HFF-Myc (cell line): ENCODE measurements at regions not wholly inside any gene's neighbourhood (a gene's known extent, or its start where the extent isn't known, plus 50 kb on each side); places are given as distances from the start of the nearest gene placed in this dataset.
"Not testable (repeated sequence)": the region's sequence is repeated elsewhere in the genome, so short reads cannot be mapped to it uniquely, and the experiment has no call there.

Source experiments
- DNase-seq: peaks from one replicate; pipeline ENCODE4 v3.0.0-alpha.2; 2011; ENCODE audit warnings: low read depth; ENCODE audit errors: extremely low read depth
- H3K4me3 ChIP-seq: replicated peaks from 2 replicates; pipeline ENCODE4 v1.5.1; 2011; ENCODE audit warnings: low read depth, mild to moderate bottlenecking, control low read depth, low read length
- CTCF ChIP-seq: IDR thresholded peaks from 2 replicates; pipeline ENCODE4 v1.5.1; 2012; ENCODE audit warnings: mild to moderate bottlenecking, low read depth, low read length, control low read depth; ENCODE audit errors: missing control alignments

DNA sequence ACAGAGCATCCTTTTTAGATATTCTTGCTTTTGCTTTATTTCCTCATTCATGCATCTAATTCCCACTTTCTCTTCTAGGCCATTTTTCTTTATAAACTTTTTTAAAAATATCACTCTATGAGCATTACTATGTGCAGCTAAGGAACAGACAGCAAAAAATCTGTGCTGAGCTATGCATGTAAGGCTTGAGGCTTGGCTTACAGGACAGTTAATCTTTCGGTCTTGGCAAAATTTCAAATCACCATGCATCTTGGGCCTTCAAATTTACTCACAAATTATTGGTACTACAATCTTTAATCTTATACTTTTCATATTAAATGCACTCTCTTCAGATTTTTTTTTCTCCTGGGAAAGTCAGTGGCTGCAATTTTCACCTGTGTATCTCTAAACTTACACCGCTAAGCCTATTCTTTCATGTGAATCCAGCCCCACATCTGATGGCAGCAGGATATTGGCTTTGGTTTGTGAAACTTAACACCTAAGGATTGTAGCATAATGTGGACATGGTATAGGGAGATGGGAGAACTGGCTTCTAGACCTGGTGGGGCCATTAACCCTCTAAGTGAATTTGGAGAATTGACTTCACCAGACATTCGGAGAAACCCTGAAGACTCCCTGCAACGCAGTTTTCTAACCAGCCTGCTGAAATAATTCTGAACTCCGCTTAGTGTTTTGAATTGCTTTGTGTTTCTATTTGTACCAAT is 278.3 kb downstream of the SPRY1 start:
- no peak overlapping the region for H3K4me3 ChIP-seq
- TF ChIP-seq CTCF: no peak
- DNase-seq: no peak

- H3K4me3 ChIP-seq: no peak overlapping the region
- TF ChIP-seq CTCF: no peak
- DNase-seq: no peak
Observed at GRCh38 chr4:123675567-123675966, 279.0 kb downstream of the SPRY1 start.

DNA sequence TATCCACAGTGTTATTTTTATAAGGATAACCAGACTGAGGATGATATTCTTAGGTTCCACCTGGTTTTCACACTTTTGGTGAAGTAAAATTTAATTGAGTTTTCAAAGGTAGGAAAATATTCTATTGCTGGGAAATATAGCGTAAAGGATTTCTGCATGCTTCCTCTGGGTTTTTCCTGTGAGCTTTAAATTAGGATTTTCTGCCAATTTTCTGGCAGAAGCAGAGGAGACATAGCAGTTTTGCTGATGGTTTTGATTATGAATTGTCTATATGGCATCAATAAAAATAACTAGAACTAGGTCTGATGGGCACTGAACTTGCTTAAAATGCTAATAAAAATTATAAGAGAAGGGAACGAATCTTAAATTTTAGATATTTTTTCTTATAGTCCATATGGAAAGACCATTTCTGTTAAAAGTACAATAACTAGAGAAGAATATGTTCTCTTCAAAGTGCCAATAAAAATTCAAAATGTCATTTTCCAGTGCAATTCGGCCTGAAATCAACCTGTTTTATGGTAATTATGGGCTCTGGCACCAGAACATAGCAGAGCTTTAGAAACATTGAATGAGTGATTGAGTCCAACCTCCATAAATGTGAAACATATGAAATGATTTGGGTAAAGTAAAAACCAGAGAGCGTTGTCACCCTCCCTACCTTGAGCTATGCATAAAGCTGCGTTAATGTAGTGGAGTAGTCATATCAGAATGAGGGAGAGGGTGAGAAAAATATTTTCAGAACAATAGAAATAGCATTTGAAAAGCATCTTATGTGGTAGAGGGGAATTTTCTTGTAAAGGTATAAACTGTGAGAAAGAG is 279.7 kb downstream of the SPRY1 start:
- no peak for TF ChIP-seq CTCF
- H3K4me3 ChIP-seq: no peak overlapping the region
- no peak for DNase-seq

DNA sequence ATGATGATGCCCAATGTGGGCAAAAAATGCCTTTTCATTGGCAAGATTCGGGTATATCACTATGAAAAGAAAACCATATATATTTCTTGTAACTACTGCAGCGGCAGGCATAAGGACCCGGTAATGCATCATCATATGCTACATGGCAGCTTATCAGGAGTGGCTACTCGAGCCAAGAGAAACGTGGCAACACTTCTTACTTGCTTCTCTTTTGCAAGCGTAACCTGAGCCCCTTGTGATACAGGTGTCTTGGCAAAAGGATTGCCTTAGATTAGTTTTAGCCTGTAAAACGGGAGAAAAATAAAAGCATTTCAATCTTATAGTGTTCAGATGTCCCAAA is 280.3 kb downstream of the SPRY1 start:
- no peak for TF ChIP-seq CTCF
- no peak overlapping the region for H3K4me3 ChIP-seq
- DNase-seq: no peak

DNA sequence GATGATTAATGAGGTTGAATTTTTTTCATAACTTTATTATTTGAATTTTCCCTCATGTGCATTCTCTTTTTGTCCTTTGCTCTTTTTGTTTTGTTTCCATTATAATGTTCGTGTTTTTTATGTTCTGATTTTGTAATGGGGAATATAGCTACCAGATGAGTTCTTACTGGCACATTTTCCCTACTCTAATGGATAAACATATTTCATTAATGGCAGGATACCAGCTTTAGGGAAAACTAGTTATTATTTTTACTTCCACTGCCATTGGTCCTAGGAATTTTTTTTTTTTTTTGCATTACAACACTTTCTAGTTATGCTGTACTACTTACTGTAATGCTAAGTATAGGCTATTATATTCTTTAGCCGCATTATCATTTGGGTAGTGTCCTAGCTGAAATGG is 286.3 kb downstream of the SPRY1 start:
- DNase-seq: no peak
- TF ChIP-seq CTCF: no peak
- no peak overlapping the region for H3K4me3 ChIP-seq

DNA sequence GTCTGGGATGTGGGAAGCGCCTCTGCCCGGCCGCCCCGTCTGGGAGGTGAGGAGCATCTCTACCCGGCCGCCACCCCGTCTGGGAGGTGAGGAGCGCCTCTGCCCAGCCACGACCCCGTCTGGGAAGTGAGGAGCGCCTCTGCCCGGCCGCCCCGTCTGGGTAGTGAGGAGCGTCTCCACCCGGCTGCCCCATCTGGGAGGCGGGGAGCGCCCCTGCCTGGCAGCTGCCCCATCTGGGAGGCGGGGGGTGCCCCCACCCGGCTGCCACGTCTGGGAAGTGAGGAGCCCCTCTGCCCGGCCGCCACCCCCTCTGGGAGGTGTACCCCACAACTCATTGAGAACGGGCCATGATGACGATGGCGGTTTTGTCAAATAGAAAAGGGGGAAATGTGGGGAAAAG is 288.3 kb downstream of the SPRY1 start:
- not testable (repeated sequence) for DNase-seq, H3K4me3 ChIP-seq

DNA sequence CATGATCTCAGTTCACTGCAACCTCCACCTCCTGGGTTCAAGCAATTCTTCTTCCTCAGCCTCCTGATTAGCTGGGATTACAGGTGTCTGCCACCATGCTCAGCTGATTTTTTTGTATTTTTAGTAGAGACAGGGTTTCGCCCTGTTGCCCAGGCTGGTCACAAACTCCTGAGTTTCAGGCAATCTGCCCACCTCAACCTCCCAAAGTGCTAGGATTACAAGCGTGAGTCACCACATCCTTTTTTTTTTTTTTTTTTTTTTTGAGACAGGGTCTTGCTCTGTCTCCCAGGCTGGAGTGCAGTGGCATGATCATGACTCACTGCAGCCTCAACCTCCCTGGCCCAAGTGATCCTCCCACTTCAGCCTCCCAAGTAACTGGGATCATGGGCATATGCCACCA is 298.9 kb downstream of the SPRY1 start:
- H3K4me3 ChIP-seq, DNase-seq: not testable (repeated sequence)

DNA sequence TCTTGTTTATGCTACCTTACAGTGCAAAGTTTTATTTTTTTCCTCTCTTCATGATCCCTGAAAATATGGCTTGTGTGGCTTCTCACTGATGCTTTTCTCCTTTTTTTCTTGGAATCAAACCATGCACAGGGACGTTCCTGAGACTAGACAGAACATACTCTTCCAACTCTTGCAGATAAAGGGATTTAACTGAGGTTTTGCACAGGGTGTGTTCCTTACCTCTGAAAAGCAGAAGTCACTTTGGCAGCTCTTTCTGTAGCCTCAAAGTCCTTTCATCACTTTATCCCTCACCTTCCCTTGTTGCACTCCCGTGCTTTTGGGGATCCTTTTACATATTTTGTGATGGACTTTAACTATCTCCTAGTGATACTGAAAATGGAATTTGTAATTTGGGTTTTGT is 300.1 kb downstream of the SPRY1 start:
- no peak for TF ChIP-seq CTCF
- no peak for DNase-seq
- H3K4me3 ChIP-seq: no peak overlapping the region
